COR-L47 (cell line): ENCODE measurements at regions not wholly inside any gene's neighbourhood (a gene's known extent, or its start where the extent isn't known, plus 50 kb on each side); places are given as distances from the start of the nearest gene placed in this dataset.
"Not testable (repeated sequence)": the region's sequence is repeated elsewhere in the genome, so short reads cannot be mapped to it uniquely, and the experiment has no call there.

Source experiments
- DNase-seq: peaks from one replicate; lab custom pipeline; 2025; lab: John Stamatoyannopoulos, UW

- no peak for DNase-seq
Measured at GRCh38 chr4:14371131-14371530, 631.1 kb upstream of the CPEB2 start.

- DNase-seq: no peak
Measured at GRCh38 chr4:14375816-14376215, 626.5 kb upstream of the CPEB2 start.

- no peak for DNase-seq
Measured at GRCh38 chr4:14379183-14379582, 623.1 kb upstream of the CPEB2 start.

- no peak for DNase-seq
Measured at GRCh38 chr4:14383652-14384051, 618.6 kb upstream of the CPEB2 start.

GRCh38 chr4:14384824-14385223 lies 617.5 kb upstream of the CPEB2 start:
- DNase-seq: no peak

GRCh38 chr4:14386196-14386595 lies 616.1 kb upstream of the CPEB2 start:
- DNase-seq: no peak

- DNase-seq: no peak
Measured at GRCh38 chr4:14387647-14388046, 614.6 kb upstream of the CPEB2 start.

- no peak for DNase-seq
Measured at GRCh38 chr4:14392378-14392777, 609.9 kb upstream of the CPEB2 start.

GRCh38 chr4:14396183-14396582 lies 606.1 kb upstream of the CPEB2 start:
- DNase-seq: no peak

GRCh38 chr4:14399848-14400247 lies 602.4 kb upstream of the CPEB2 start:
- no peak for DNase-seq

GRCh38 chr4:14400307-14400706 lies 602.0 kb upstream of the CPEB2 start:
- DNase-seq: no peak

GRCh38 chr4:14403132-14403531 lies 599.1 kb upstream of the CPEB2 start:
- DNase-seq: no peak

- no peak for DNase-seq
Measured at GRCh38 chr4:14404730-14405129, 597.6 kb upstream of the CPEB2 start.

- no peak for DNase-seq
Measured at GRCh38 chr4:14410516-14410915, 591.8 kb upstream of the CPEB2 start.

GRCh38 chr4:14415146-14415545 lies 587.1 kb upstream of the CPEB2 start:
- DNase-seq: no peak

GRCh38 chr4:14419516-14419915 lies 582.8 kb upstream of the CPEB2 start:
- DNase-seq: no peak

- DNase-seq: not testable (repeated sequence)
Measured at GRCh38 chr4:14426297-14426696, 576.0 kb upstream of the CPEB2 start.

- DNase-seq: no peak
Measured at GRCh38 chr4:14428125-14428524, 574.2 kb upstream of the CPEB2 start.

GRCh38 chr4:14431155-14432134 lies 570.8 kb upstream of the CPEB2 start:
- DNase-seq: no peak

GRCh38 chr4:14434483-14434882 lies 567.8 kb upstream of the CPEB2 start:
- DNase-seq: no peak

- no peak for DNase-seq
Measured at GRCh38 chr4:14434916-14435315, 567.4 kb upstream of the CPEB2 start.

- no peak for DNase-seq
Measured at GRCh38 chr4:14441561-14441960, 560.7 kb upstream of the CPEB2 start.

- DNase-seq: no peak
Measured at GRCh38 chr4:14445882-14446281, 556.4 kb upstream of the CPEB2 start.

GRCh38 chr4:14446311-14446710 lies 556.0 kb upstream of the CPEB2 start:
- no peak for DNase-seq
